GM21447 (cell line): ENCODE measurements at regions not wholly inside any gene's neighbourhood (a gene's known extent, or its start where the extent isn't known, plus 50 kb on each side); places are given as distances from the start of the nearest gene placed in this dataset.

Source experiments
- ATAC-seq: cut with Tn5 transposase; IDR thresholded peaks from one replicate; pipeline ENCODE4 v1.9.1; 2021; ENCODE audit not compliant: unreplicated experiment

DNA sequence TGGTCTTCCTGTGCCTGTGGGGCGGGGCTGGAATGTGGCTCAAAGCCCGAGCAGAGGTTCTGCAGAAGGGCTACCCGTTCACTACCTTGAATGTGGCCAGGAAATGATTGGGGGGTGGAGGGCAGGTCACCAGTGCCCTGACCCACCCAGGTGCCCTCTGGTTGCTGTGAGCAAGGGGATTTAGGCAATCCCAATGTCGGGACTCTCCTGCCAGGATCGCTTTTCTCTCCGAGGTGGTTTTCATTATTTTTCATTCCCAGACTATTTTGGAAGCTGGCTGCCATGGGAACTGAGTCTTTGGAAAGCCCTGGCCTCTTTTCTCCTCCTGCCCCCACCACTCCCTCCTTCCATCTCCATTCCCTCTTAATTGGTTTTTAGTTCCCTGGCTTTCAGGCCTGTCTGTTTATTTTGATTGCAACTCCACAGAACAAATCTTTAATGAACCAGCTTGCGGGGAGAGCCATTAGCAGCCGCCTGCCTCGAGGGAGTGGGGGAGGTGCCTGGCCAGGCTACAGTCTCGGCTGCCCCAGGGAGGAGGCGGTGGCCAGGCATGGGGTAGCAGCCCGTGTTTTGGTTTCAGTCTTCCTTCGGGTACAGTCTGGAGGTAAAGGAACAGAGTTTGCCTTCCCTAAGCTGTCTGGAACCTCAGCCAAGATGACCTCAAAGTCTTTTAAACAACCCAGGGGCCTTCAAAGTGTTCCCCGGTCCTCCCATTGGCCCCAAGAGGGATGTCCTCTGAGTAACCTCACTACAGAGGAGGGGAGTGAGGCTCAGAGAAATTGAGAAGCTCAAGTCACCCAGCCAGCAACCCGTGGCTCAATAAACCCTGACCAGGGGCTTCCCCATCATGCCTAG is 114.4 kb upstream of the HAAO start:
- ATAC-seq: no peak

DNA sequence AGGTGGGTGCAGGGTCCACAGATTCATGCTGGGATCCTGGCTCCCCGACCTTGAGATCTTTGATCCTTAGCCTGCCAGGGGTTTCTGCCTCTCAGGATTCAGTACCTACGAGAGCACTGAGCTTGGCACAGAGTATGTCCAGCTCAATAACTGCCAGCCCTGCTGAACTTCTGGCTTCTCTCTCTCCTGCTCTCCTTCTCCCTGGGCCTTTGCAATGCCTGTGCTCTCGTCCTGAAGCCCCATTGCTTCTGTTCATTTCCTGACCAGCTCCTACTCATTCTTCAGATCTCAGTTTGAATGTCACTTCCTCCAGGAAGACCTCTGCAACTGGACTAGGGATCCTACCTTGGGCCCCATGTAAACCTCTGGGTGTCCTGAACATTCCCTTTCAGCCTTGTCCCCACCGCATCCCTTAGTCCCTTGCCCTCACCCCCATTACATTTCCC is 113.8 kb upstream of the HAAO start:
- no peak for ATAC-seq

DNA sequence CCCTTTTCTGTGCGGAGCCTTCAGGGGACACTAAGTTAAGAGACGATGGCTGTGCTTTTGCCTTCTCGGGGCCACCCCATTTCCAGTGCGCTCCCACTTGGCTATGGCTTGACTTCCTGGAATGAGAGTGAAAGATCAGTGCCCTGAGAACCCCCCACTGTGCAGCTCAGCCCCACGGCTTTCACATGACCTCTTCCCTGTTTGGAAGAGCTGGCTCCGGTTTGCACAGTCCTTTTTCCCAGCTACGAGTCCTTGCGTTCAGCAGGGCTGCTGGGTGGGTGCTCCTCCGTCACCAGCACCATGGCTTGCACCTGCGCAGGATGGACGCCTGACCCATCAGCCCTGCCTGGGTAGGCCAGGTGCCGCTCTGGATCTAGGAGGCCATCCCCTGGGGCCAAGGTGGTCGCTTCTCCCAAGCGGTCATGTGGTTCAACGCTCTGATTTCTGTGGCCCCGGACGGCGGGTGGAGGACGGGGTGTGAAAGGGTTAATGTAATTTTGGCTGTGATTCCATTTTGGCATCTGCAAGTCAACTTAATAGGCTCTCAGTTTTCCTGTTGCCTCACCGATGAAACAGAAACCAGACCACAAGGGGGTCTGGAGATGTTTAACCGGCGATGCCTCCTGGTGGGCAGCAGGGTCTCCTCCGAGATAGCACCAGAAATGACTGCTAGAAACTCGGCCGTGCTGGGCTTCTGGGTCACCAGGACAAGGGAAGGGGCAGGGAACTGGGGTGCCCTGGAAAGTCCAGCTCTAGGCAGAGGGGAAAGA is 113.1 kb upstream of the HAAO start:
- ATAC-seq: no peak

DNA sequence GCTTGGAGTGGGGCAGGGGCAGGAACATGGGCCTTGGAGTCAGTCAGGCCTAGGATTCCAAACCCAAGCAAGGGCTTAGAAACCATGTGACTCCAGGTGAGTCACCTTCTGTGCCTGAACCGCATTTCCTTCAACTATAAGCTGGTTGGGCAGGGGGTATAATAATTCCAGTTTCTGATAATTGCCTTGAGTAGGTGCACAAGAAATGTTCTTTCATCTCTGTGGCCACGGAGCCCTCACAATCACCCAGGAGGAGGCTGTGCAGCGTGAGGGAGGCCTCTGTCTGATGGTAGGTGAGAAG is 112.1 kb upstream of the HAAO start:
- ATAC-seq: no peak

DNA sequence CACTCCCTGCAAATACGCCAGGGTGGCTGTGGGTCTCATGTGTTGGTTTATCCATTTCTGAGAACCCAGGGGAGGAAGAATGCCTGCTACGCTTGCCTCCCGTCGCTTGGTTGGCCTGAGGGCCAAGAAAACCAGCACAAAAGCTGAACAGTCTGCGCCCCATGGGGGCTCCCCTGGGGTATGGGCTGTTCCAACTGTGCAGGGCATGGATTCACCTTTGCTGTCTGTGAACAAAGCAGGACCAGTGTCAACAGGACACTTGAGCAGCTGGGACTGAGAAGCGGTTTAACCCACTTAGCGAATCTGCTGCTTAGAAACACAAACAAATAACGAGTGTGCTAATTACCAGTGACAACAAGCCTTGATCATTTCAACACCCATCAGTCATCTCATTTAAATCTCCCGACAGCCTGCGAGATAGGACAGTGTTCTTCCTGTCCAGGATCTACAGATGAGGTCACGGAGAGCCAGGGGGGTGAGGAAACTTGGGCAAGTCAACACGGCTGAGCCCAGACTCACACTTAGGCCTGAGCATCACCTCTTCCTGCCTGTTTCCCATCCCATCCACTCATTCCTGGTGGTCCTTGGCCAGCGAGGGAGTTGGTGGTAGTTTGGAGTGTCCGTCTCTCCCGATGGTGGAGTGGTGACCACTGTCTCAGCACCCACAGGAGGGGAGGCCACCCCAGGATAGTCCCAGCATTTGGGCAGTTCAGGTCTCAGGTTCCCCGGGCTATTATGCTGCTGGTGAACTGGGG is 111.6 kb upstream of the HAAO start:
- no peak for ATAC-seq

DNA sequence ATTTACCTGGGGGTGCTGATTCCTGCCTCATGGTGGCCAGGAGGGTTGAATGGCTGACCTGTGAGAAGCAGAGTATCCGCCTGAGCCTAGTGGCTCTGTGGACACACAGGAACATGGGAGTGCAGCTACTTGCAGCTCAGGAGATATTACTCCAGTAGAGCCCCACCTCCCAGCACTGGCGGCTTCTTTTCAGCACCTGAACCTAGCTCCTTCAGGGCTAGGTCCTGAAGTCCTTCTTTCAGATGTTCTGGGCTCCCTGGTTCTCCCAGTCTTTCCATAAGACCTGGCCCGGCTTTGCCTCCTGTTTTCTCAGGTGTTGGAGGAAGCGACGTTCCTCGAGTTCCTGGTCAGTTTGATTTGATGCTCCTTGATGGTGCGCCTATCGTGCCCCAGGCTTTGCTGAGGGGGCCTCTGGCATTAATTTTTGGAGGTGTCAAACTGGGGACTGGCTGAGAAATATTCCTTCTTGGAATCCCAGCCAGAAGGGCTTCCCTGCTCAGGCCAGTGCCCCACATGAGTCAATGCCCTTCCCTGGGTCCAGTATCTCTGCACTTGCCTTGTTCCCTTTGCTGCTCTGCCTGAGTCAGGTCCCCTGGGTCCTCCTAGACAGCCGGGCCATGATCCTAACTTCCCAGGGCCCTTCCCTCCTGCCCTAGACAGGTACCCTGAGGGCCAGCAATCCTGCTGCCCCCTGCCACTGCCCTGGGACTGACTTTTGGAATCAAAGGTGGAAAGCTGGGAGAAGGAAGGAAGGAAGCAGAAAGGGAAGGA is 110.7 kb upstream of the HAAO start:
- ATAC-seq: no peak

DNA sequence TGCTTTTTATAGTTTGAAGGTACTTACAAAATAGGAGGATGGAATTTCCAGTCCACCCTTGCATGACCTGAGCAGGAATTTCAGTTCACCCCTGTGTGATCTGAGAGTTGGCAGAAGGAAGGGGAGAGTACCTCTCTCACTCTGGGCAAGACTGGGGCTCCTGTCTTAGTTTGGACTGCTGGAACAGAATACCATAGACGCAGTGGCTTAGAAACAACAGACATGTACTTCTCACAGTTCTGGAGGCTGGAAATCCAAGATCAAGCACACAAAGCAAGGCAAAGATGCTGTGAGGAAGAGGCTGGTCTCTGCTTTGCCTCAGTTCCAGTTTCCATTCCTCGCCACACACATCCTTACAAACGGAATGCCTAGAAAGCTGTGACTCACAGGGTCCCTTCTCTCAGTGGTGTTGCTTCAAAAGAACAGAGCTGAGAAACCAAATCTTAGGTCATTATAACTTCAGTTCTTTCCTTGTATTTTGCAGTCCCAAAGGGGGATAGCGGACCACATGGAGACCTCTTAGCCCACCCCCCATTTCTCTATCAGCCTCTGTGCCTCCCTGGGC is 108.8 kb upstream of the HAAO start:
- ATAC-seq: no peak

DNA sequence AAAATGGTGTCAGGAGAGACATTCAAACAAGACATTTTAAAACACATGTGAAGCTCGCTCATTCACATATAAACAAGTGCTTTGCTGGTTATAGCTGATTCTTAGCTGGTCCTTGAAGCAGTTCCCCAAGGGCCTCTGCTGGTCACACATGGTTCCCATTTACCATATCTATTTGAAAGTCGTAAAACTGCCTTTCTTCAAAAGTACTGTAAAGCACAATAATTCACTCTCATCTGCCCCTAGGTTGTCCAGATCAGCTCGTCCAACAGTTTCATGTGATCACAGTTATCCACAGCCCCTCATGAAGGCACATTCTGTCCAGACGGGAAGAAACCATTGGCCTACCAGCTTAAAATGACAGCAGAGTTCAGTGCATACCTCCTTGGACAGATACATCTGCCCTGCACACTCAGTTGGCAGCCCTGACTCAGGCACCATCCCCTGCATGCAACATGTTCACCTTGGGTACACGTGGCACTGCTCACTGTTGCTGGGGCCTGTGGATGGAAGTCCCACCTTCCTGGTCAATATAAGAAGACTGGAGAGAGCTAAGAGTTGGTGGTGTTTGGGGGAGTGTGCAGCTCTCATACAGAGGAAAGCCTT is 108.0 kb upstream of the HAAO start:
- ATAC-seq: no peak

DNA sequence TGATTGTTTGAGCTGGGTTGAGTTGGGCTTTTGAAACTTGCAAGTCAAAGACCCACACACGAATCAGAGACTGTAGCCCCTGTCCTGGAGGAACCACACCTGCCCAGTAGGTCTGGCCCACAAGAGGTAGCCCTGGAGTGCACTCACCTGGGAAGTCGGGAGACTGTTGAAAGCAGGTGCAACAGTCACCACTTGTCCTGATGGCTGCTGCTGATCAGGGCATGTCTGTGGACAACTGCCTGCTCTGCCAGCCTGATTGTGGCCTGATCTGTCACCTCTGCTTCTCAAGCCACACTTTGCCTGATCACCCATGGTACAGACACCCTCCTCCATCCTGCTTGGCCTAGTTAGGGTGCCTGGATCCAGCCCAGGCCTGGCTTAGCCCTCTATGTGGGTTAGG is 105.0 kb upstream of the HAAO start:
- ATAC-seq: no peak

DNA sequence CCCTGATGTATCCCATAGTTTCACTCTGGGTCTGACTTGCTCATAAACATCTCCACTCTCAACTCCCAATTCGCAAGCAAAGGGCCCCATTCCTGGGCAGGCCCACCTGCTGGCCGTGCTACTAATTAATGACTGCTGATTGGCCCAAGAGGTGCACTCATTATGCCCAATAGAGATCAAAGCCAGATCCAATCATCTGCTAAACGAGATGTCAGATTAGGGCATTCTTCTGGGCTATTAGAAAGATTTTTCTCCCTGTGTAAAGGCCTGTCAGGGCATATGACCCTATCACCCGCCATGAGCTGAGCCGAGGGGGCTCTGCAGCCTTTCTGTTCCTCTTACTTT is 103.4 kb upstream of the HAAO start:
- no peak for ATAC-seq

DNA sequence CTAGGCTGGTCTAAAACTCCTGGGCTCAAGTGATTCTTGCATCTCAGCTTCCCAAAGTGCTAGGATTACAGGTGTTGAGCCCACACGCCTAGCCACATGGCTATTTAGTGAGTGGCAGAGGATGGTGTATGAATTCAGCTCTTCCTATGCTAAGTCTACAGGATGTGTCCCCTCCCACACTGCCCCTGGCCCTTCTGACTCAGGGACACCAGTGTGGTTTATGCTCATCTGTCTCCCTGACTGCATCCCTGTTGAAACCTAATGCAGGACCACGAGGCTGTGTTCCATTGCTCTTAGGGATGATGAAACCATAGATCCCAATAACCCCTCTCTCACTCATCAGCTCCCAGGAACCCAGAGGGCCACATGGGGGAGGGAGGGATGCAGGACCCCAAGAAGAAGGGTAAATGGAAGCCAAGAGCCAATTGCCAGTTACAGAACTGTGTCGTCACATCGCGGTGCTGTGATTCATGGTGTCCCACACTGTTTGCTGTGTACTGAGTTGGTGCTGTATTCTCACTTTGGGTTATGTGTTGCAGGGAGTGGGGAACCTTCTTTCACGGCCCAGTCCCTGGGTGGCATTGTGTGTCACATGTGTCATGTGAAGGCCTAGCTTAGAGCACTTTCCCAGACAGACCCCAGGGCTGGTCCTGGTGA is 102.9 kb upstream of the HAAO start:
- ATAC-seq: no peak

DNA sequence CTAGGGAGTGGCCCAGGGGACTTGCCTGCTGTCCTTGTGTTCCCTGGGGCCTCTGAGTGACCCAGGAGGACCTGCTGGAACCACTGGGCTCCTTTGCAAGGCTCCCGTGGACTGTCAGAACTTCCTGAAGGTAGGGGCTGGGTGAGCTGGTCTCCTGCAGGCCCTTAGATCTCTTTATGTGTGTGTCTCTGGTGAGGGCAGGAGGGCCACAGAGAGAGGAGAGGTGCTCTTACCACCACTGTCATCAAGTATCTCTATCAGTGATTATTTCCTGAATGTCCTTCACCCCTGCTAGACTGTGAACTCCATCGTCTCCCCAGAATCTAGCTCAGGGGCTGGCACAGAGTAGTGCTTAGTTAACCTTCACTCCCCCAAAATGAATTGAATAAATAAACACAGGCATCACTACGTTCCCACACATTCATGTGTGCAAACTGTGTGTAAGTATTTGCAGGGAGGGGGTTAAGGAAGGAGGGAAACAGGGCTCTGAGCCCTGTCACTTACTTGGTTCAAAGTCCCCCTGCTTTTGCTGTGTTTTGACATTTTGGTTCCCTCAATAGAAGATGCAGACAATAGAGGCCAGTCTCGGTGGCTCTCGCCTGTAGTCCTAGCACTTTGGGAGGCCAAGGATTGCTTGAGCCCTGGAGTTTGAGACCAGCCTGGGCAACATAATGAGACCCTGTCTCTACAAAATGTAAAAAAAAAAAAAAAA is 100.8 kb upstream of the HAAO start:
- ATAC-seq: no peak

DNA sequence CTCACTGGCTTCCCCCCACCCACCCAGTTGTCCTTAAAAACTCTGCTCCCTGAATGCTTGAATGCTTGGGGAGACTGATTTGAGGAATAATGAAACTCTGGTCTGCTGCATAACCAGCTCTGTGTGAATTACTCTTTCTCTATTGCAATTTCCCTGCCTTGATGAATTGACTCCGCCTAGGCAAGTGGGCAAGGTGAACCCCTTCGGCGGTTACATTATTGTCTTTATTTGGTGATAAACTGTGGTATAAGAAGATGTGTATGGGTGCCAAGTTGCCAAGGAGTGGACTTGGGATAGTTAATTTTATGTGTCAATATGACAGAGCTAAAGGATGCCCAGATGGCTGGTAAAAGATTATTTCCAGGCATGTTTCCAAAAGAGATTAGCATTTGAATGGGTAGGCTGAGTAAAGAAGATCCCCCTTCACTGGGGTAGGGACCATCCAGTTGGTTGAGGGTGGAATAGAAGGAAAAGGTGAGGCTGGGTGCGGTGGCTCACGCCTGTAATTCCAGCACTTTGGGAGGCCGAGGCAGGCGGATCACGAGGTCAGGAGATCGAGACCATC is 98.5 kb upstream of the HAAO start:
- no peak for ATAC-seq

DNA sequence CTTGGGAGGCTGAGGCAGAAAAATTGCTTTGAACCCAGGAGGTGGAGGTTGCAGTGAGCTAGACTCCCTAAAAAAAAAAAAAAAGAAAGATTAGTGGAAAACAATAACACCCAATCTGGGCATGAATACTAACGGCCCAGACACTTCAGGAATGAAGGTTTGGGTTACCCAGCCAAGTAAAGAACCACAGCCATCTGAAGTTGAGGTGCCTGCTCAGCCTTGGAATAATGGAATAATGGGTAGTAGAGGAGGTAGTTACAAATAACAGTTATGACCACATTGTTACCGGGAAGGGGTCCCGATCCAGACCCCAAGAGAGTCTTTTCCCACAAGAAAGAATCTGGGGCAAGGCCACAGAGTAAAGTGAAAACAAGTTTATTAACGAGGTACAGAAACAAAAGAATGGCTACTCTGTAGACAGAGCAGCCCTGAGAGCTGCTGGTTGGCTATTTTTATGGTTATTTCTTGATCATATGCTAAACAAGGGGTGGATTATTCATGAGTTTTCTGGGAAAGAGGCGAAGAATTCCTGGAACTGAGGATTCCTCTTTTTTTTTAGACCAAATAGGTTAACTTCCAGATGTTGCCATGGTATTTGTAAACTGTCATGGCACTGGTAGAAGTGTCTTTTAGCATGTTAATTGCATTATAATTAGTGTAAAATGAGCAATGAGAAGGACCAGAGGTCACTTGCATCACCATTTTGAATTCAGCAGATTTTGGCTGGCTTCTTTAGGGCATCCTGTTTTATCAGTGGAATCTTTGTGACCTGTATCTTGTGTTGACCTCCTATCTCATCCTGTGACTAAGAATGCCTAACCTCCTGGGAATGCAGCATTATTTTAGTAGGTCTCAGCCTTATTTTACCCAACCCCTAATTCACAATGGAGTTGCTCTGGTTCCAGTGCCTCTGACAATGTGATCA is 96.2 kb upstream of the HAAO start:
- ATAC-seq: no peak

DNA sequence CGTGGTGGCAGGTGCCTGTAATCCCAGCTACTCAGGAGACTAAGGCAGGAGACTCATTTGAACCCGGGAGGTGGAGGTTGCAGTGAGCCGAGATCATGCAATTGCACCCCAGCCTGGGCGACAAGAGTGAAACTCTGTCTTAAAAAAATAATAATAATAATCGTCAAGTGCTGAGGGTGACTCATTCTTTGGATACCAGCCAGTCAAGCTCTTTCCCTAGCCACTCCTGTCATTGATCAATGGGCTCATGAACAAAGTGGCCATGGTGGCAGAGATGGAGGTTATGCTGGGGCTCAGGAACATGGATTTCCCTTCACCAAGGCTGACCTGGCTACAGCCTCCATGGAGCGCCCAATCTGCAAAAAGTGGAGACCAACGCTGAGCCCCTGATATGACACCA is 94.5 kb upstream of the HAAO start:
- no peak for ATAC-seq

DNA sequence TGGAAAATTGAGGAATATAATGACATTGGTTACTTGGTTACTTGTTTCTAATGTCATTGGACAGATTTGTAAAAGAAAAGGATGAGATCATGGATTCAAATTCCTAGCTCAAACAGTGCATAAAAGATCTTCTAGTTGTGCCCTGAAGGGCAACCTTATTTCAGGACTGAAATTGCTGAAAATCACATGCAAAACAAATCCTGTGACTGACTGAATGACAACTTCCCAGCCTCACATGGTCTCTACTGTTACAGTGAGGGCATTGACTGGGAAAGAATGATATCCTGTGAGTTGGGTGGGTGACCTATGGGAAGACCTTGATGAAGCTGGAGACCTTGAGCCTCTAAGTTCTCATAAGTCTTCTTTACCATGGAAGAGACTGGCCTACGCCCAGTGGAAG is 90.4 kb upstream of the HAAO start:
- no peak for ATAC-seq

DNA sequence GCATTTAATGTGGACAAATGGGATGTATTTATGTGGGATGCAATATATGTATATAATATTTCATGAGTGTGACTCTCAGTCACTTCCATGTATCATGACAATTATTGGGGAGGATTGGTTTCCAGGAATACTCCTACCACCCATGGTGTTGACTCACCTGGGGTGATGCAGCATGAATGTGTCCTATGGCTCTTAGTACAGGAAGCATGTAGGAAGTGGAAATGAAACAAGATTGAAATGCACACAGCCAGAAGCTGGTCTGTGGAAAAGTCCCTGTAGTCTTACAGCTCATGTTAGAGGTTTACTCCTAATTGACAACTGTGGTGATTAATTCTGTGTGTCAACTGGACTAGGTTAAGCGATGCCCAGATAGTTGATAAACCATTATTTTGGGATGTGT is 89.3 kb upstream of the HAAO start:
- ATAC-seq: no peak
